ENCODE measurements at regions not wholly inside any gene's neighbourhood (a gene's known extent, or its start where the extent isn't known, plus 50 kb on each side); places are given as distances from the start of the nearest gene placed in this dataset.
"Not testable (repeated sequence)": the region's sequence is repeated elsewhere in the genome, so short reads cannot be mapped to it uniquely, and the experiment has no call there.

DNA sequence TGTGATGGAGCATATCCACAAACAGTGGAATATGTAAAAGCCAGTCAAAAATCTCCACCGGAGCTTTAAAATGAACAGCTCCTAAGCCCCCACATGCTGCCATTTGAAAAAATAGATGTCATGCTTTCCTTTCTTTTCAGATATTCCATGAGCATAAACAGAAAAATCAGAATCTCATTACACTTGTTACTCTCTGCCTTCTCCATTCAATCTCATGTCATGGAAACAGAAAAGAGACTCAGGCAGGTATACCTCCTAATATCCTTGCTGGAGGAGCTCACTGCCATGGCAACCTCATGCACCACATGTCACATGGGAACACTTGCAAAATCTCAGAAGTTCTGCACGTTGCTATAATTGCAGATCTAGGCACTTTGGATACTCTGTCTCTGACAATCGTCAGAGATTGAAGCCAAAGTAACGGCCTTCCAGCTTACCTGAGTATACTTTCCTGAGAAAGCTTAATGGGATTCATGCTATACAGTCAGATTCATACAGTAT, 317.0 kb upstream of the ADAMTS9 start:
- H3K4me1 ChIP-seq (ENCODE audit: low read depth), result no peaks in the 10 kb centered on the region
- no peaks in the 10 kb centered on the region for H3K27me3 ChIP-seq
- no peak for DNase-seq (ENCODE audit: low read depth in 1 of 2, low spot score in 1 of 2)
- H3K27ac ChIP-seq, result no peak overlapping the region
- no peak for TF ChIP-seq CTCF (IDR thresholded peaks at IDR 0.05; ENCODE audit: low read depth, low read length)
- no peak overlapping the region for H3K4me3 ChIP-seq
- H3K9me3 ChIP-seq (ENCODE audit: low read depth), result no peaks in the 10 kb centered on the region
- no peaks in the 10 kb centered on the region for H3K36me3 ChIP-seq

DNA sequence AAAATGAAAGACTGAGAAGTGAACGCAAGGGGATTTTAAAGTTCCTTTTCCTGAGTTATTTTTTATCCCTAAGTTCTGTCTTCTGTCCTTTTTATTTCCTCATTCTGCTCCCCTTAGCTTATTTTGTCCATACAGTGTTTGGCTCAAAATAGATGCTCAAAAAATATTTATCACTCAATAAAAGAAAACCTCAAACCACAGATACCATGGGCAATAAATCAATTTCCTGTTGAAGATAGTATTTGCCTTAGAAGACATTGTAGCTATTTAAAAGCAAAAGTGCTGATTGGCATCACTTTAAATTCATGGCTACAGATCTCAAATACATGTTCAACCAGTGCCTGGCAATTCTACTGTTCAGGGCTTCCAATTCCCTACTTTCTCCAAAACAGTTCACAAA, 316.5 kb upstream of the ADAMTS9 start:
- no peak overlapping the region for H3K4me3 ChIP-seq
- H3K4me1 ChIP-seq (ENCODE audit: low read depth), result no peaks in the 10 kb centered on the region
- no peak overlapping the region for H3K27ac ChIP-seq
- no peak for TF ChIP-seq CTCF (IDR thresholded peaks at IDR 0.05; ENCODE audit: low read depth, low read length)
- DNase-seq (ENCODE audit: low read depth in 1 of 2, low spot score in 1 of 2), result no peak
- H3K9me3 ChIP-seq (ENCODE audit: low read depth), result no peaks in the 10 kb centered on the region
- H3K27me3 ChIP-seq, result no peaks in the 10 kb centered on the region
- no peaks in the 10 kb centered on the region for H3K36me3 ChIP-seq

- not testable (repeated sequence) for H3K36me3 ChIP-seq; H3K27ac ChIP-seq; H3K27me3 ChIP-seq; H3K4me1 ChIP-seq (ENCODE audit: low read depth); H3K9me3 ChIP-seq (ENCODE audit: low read depth); H3K4me3 ChIP-seq; DNase-seq (ENCODE audit: low read depth in 1 of 2, low spot score in 1 of 2)
Measured at GRCh38 chr3:65001119-65001518, 313.3 kb upstream of the ADAMTS9 start.

GRCh38 chr3:64998317-64998716, 310.5 kb upstream of the ADAMTS9 start:
- DNase-seq (ENCODE audit: low read depth in 1 of 2, low spot score in 1 of 2), result no peak
- Histone ChIP-seq H3K9me3 (ENCODE audit: low read depth) (no peaks in the 10 kb centered on the region), H3K4me3 (no peak overlapping the region), H3K4me1 (ENCODE audit: low read depth) (peaks cover 2% of the 10 kb centered on the region), H3K36me3 (no peaks in the 10 kb centered on the region), H3K27ac (no peak overlapping the region), H3K27me3 (no peaks in the 10 kb centered on the region)
- TF ChIP-seq CTCF (IDR thresholded peaks at IDR 0.05; ENCODE audit: low read depth, low read length), result no peak

DNA sequence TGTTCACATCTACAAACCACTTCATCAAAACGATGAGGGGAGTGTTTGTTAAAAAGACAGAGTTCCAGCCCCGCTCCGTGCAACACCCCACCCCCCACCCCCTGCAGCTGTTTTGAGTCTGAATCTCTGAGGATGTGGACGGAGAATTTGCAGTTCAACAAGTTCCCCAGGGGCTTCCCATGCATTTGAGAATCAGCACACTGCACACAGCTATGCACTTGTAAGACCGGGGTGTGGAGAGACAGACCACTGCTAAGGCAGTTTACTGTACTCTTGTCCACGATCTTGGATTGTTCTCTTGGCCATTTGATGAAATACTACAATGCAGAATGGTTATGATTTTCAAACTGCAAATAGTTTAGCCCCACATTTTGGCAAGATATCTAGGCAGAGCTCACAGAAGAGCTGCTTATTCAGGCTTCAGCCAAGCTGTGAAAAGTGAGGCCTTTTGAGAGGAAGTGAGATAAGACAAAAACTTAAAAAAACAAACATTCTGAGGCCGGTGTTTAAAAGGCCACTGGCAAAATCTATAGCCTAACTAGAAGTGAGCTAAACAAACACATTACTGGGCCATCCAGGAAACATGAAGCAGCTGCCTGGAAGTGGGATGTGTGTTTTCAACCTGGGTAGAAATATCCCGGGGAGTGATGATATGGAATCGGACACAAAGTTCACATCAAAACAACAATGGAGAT, 308.2 kb upstream of the ADAMTS9 start:
- DNase-seq (ENCODE audit: low read depth in 1 of 2, low spot score in 1 of 2), result peak; percentile 9 to 86
- H3K27ac ChIP-seq, result no peak overlapping the region
- no peak overlapping the region for H3K4me3 ChIP-seq

More for the DNA sequence above, 308.2 kb upstream of the ADAMTS9 start:
- H3K4me1 ChIP-seq (ENCODE audit: low read depth), result peaks cover 2% of the 10 kb centered on the region
- no peaks in the 10 kb centered on the region for H3K27me3 ChIP-seq
- no peaks in the 10 kb centered on the region for H3K36me3 ChIP-seq
- no peaks in the 10 kb centered on the region for H3K9me3 ChIP-seq (ENCODE audit: low read depth)
- no peak for TF ChIP-seq CTCF (IDR thresholded peaks at IDR 0.05; ENCODE audit: low read depth, low read length)
